Mesenchymal stem cell (in vitro differentiated cells and primary cell): ENCODE measurements at regions not wholly inside any gene's neighbourhood (a gene's known extent, or its start where the extent isn't known, plus 50 kb on each side); places are given as distances from the start of the nearest gene placed in this dataset.
A peak's percentile ranks its signal among the peaks of the same experiment; 100 is the strongest.

ENCODE experiments used
- DNase-seq: peaks from one replicate; pipeline ENCODE4 v3.0.0-alpha.2; 2013
- H2AFZ ChIP-seq: one replicate; pipeline ENCODE4 v1.6.1; 2013; ENCODE audit warnings: low read depth, mild to moderate bottlenecking, control low read depth, inconsistent platforms, low read length, moderate library complexity
- H2AK5ac ChIP-seq: 2 replicates; pipeline ENCODE4 v1.6.1; 2013; ENCODE audit warnings: low read length, moderate library complexity, mild to moderate bottlenecking, inconsistent platforms; ENCODE audit not compliant: severe bottlenecking
- H2BK120ac ChIP-seq: one replicate; pipeline ENCODE4 v1.6.1; 2013; ENCODE audit warnings: low read depth, mild to moderate bottlenecking, inconsistent platforms, low read length, moderate library complexity
- H2BK12ac ChIP-seq, 2 experiments: one replicate each; pipeline ENCODE4 v1.6.1; 2013; ENCODE audit warnings: inconsistent platforms in 2 of 2, low read length in 2 of 2, mild to moderate bottlenecking in 2 of 2, moderate library complexity in 2 of 2, control low read depth in 1 of 2
- H2BK15ac ChIP-seq: one replicate; pipeline ENCODE4 v1.6.1; 2013; ENCODE audit warnings: mild to moderate bottlenecking, low read depth, inconsistent platforms; ENCODE audit not compliant: poor library complexity, severe bottlenecking
- H2BK5ac ChIP-seq: 2 replicates; pipeline ENCODE4 v1.6.1; 2013; ENCODE audit warnings: low read depth, mild to moderate bottlenecking, low read length, control low read depth, inconsistent platforms; ENCODE audit not compliant: poor library complexity, severe bottlenecking
- H3K14ac ChIP-seq, 2 experiments: one replicate each; pipeline ENCODE4 v1.6.1; 2013; ENCODE audit warnings: inconsistent platforms in 2 of 2, low read length in 2 of 2, control low read depth in 1 of 2, mild to moderate bottlenecking in 1 of 2, moderate library complexity in 1 of 2
- H3K18ac ChIP-seq, 2 experiments: one replicate each; pipeline ENCODE4 v1.6.1; 2013; ENCODE audit warnings: inconsistent platforms in 2 of 2, low read length in 2 of 2, control low read depth in 1 of 2, low read depth in 1 of 2, mild to moderate bottlenecking in 1 of 2
- H3K23ac ChIP-seq, 2 experiments: one replicate each; pipeline ENCODE4 v1.6.1; 2013; ENCODE audit warnings: inconsistent platforms in 2 of 2, low read length in 2 of 2, mild to moderate bottlenecking in 2 of 2, moderate library complexity in 2 of 2, control low read depth in 1 of 2
- H3K27ac ChIP-seq: 2 replicates; pipeline ENCODE4 v1.5.1; 2013; ENCODE audit warnings: mild to moderate bottlenecking, moderate library complexity, low read length, control low read depth, inconsistent platforms; ENCODE audit not compliant: poor library complexity, severe bottlenecking
- H3K27me3 ChIP-seq, 2 experiments: 2 replicates each; pipeline versions ENCODE4 v1.6.1 to v1.7.0; 2013; ENCODE audit warnings: low read length in 2 of 2, mild to moderate bottlenecking in 2 of 2, moderate library complexity in 2 of 2, control low read depth in 1 of 2, inconsistent platforms in 1 of 2; ENCODE audit not compliant: control insufficient read depth in 1 of 2, insufficient read depth in 1 of 2
- H3K36me3 ChIP-seq, 2 experiments: 2 replicates each; pipeline versions ENCODE4 v1.6.1 to v1.7.0; 2013; ENCODE audit warnings: low read length in 2 of 2, control low read depth in 1 of 2, inconsistent platforms in 1 of 2, low read depth in 1 of 2, mild to moderate bottlenecking in 1 of 2; ENCODE audit not compliant: insufficient read depth in 2 of 2, control insufficient read depth in 1 of 2
- H3K4ac ChIP-seq, 2 experiments: one replicate each; pipeline ENCODE4 v1.6.1; 2013; ENCODE audit warnings: inconsistent platforms in 2 of 2, low read length in 2 of 2, mild to moderate bottlenecking in 2 of 2, moderate library complexity in 2 of 2, control low read depth in 1 of 2, low read depth in 1 of 2
- H3K4me1 ChIP-seq: 2 replicates; pipeline ENCODE4 v1.6.1; 2013; ENCODE audit warnings: low read depth, low read length, control low read depth; ENCODE audit not compliant: control insufficient read depth, insufficient read depth
- H3K4me2 ChIP-seq: 2 replicates; pipeline ENCODE4 v1.6.1; 2013; ENCODE audit warnings: low read length, mild to moderate bottlenecking, inconsistent platforms; ENCODE audit not compliant: poor library complexity, severe bottlenecking
- H3K4me3 ChIP-seq, 2 experiments: 2 replicates each; pipeline versions ENCODE4 v1.5.1 to v1.7.0; 2013; ENCODE audit warnings: low read length in 2 of 2, mild to moderate bottlenecking in 2 of 2, control low read depth in 1 of 2, low read depth in 1 of 2; ENCODE audit not compliant: insufficient read depth in 1 of 2
- H3K79me1 ChIP-seq: replicated peaks from 2 replicates; pipeline ENCODE4 v1.6.1; 2013; ENCODE audit warnings: mild to moderate bottlenecking, control low read depth, low read length, inconsistent platforms; ENCODE audit not compliant: poor library complexity, severe bottlenecking
- H3K9ac ChIP-seq: 2 replicates; pipeline ENCODE4 v1.7.0; 2013; ENCODE audit warnings: mild to moderate bottlenecking, low read length, moderate library complexity
- H3K9me3 ChIP-seq: 2 replicates; pipeline ENCODE4 v1.7.0; 2013; ENCODE audit warnings: mild to moderate bottlenecking, low read length; ENCODE audit not compliant: control insufficient read depth
- H4K8ac ChIP-seq: one replicate; pipeline ENCODE4 v1.6.1; 2013; ENCODE audit warnings: inconsistent platforms, mild to moderate bottlenecking, low read length, moderate library complexity
- H4K91ac ChIP-seq: one replicate; pipeline ENCODE4 v1.6.1; 2013; ENCODE audit warnings: mild to moderate bottlenecking, low read length, inconsistent platforms
- WGBS: methylation state at CpG from one replicate; pipeline ENCODE4 v1.1.7; 2013; ENCODE audit warnings: mixed read lengths; 5-methylcytosine and 5-hydroxymethylcytosine counted together

GRCh38 chr6:120514544-120514943, 819.7 kb downstream of the TBC1D32 start:
- no peak overlapping the region for H3K4ac ChIP-seq
- no peak overlapping the region for H3K4me2 ChIP-seq
- 63% methylated on average over 1 of the region's 1 CpG for WGBS
- H2AFZ ChIP-seq = no peak overlapping the region
- H3K23ac ChIP-seq = no peak overlapping the region
- no peak overlapping the region for H3K18ac ChIP-seq
- H3K4me3 ChIP-seq = no peak overlapping the region
- no peak overlapping the region for H2BK120ac ChIP-seq
- H4K8ac ChIP-seq = no peak overlapping the region
- H3K14ac ChIP-seq = no peak overlapping the region
- no peaks in the 10 kb centered on the region for H3K27me3 ChIP-seq
- peaks cover 9% of the 10 kb centered on the region for H3K9me3 ChIP-seq
- H3K27ac ChIP-seq = no peak overlapping the region
- no peak overlapping the region for H2BK12ac ChIP-seq
- H2BK15ac ChIP-seq = no peak overlapping the region
- no peak overlapping the region for H2BK5ac ChIP-seq
- no peak overlapping the region for H2AK5ac ChIP-seq
- no peaks in the 10 kb centered on the region for H3K4me1 ChIP-seq
- H4K91ac ChIP-seq = no peak overlapping the region
- H3K36me3 ChIP-seq = no peaks in the 10 kb centered on the region
- DNase-seq = no peak
- no peak overlapping the region for H3K9ac ChIP-seq
- H3K79me1 ChIP-seq = no peaks in the 10 kb centered on the region

DNA sequence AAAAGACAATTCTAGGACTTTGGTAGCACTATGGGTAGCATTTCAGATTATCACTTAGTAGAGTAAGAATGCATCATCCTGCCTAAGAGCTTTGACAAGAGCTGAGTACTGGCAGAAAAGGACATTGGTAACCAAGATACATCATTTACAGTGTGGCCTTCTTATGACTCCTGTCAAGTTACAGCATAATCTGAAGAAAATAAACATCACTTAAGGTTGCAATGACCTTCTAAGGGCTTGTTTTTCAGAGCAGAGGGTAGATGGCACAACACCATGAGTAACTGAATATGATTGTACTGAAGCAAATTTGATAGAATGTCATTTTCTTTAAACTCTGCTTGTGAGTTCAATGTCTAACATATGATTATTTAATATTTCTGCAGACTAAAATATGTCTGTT, 822.6 kb downstream of the TBC1D32 start:
- H3K27me3 ChIP-seq = no peaks in the 10 kb centered on the region
- no peak for DNase-seq
- H2BK5ac ChIP-seq = no peak overlapping the region
- no peak overlapping the region for H3K4me3 ChIP-seq
- H3K23ac ChIP-seq = no peak overlapping the region
- no peak overlapping the region for H3K18ac ChIP-seq
- no peak overlapping the region for H2BK120ac ChIP-seq
- no peaks in the 10 kb centered on the region for H3K4me1 ChIP-seq
- H2BK12ac ChIP-seq = no peak overlapping the region
- no peak overlapping the region for H2AK5ac ChIP-seq
- H3K9ac ChIP-seq = no peak overlapping the region
- H3K4me2 ChIP-seq = no peak overlapping the region
- H3K9me3 ChIP-seq = peaks cover 9% of the 10 kb centered on the region
- H3K14ac ChIP-seq = no peak overlapping the region
- no peaks in the 10 kb centered on the region for H3K36me3 ChIP-seq
- no peak overlapping the region for H4K91ac ChIP-seq
- H4K8ac ChIP-seq = no peak overlapping the region
- H2BK15ac ChIP-seq = no peak overlapping the region
- no peak overlapping the region for H2AFZ ChIP-seq
- no peak overlapping the region for H3K4ac ChIP-seq
- H3K79me1 ChIP-seq = no peaks in the 10 kb centered on the region
- H3K27ac ChIP-seq = no peak overlapping the region

DNA sequence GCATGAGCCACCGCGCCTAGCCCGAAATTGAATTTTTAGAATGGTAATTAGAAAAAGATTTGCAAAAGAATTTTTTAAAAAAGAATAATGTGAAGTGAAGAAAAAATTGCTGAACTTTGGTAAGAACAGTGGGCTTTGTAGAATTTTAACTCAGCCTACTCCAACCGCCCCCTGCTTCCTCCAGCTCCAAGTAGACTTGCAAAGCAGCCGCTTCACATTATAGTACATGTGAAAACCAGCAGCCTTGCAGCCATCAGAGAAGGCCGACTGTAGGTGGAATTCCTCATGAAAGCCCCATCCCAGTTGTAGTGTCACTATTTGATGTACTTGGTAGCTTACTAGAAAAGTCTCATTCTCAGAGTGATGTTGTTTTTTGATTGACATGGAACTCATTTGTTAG, 835.6 kb downstream of the TBC1D32 start:
- H3K79me1 ChIP-seq = no peaks in the 10 kb centered on the region
- no peak overlapping the region for H3K18ac ChIP-seq
- no peaks in the 10 kb centered on the region for H3K27me3 ChIP-seq
- H2AK5ac ChIP-seq = no peak overlapping the region
- H4K91ac ChIP-seq = no peak overlapping the region
- H3K4me2 ChIP-seq = no peak overlapping the region
- H3K23ac ChIP-seq = peak overlapping the region in 1 of 2 experiments; percentile 40
- H3K4me3 ChIP-seq = no peak overlapping the region
- no peak for DNase-seq
- H3K9ac ChIP-seq = no peak overlapping the region
- no peak overlapping the region for H2AFZ ChIP-seq
- H3K27ac ChIP-seq = no peak overlapping the region
- no peaks in the 10 kb centered on the region for H3K36me3 ChIP-seq
- no peak overlapping the region for H3K4ac ChIP-seq
- no peaks in the 10 kb centered on the region for H3K9me3 ChIP-seq
- H2BK120ac ChIP-seq = no peak overlapping the region
- no peak overlapping the region for H3K14ac ChIP-seq
- H2BK12ac ChIP-seq = no peak overlapping the region
- no peak overlapping the region for H2BK5ac ChIP-seq
- no peak overlapping the region for H4K8ac ChIP-seq
- WGBS = 86% methylated on average over 6 of the region's 6 CpGs
- no peak overlapping the region for H2BK15ac ChIP-seq
- no peaks in the 10 kb centered on the region for H3K4me1 ChIP-seq

- no peak for DNase-seq
- Histone ChIP-seq H3K4ac (no peak overlapping the region), H3K14ac (no peak overlapping the region), H3K9ac (no peak overlapping the region), H2BK5ac (no peak overlapping the region), H3K27ac (no peak overlapping the region), H3K4me1 (no peaks in the 10 kb centered on the region), H2BK15ac (no peak overlapping the region), H3K18ac (no peak overlapping the region), H4K8ac (no peak overlapping the region), H3K4me2 (no peak overlapping the region), H2AFZ (no peak overlapping the region), H3K36me3 (no peaks in the 10 kb centered on the region), H2BK12ac (no peak overlapping the region), H2AK5ac (no peak overlapping the region), H3K9me3 (no peaks in the 10 kb centered on the region), H3K4me3 (no peak overlapping the region), H3K27me3 (no peaks in the 10 kb centered on the region), H3K23ac (no peak overlapping the region), H2BK120ac (no peak overlapping the region), H3K79me1 (no peaks in the 10 kb centered on the region), H4K91ac (no peak overlapping the region)
- 70% methylated on average over 1 of the region's 1 CpG for WGBS
Observed at GRCh38 chr6:120496661-120497060, 837.6 kb downstream of the TBC1D32 start.
